ENCODE measurements at regions not wholly inside any gene's neighbourhood (a gene's known extent, or its start where the extent isn't known, plus 50 kb on each side); places are given as distances from the start of the nearest gene placed in this dataset.

DNA sequence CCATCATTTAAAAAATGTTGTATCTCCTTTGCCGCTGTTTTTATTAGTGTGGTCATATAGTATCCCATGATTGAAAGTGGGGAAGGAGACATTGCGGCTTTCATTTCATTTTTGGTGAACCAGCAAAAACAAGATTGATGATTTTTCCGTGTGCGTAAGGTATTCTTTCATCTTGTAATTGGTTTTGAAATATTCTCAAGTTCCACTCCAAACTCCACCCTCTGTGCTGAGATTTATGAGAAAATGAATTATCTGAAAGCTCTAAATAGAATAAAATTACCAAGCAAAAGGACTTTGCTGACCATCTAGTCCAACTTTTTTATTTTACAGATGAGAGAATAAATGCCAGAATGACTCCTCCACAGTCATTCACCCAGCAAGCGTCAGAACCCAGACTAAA lies 103.1 kb upstream of the MPDZ start:
- TF ChIP-seq, protein P1, sequence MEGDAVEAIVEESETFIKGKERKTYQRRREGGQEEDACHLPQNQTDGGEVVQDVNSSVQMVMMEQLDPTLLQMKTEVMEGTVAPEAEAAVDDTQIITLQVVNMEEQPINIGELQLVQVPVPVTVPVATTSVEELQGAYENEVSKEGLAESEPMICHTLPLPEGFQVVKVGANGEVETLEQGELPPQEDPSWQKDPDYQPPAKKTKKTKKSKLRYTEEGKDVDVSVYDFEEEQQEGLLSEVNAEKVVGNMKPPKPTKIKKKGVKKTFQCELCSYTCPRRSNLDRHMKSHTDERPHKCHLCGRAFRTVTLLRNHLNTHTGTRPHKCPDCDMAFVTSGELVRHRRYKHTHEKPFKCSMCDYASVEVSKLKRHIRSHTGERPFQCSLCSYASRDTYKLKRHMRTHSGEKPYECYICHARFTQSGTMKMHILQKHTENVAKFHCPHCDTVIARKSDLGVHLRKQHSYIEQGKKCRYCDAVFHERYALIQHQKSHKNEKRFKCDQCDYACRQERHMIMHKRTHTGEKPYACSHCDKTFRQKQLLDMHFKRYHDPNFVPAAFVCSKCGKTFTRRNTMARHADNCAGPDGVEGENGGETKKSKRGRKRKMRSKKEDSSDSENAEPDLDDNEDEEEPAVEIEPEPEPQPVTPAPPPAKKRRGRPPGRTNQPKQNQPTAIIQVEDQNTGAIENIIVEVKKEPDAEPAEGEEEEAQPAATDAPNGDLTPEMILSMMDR (IDR thresholded peaks at IDR 0.05) = no peak
- no peak for TF ChIP-seq EZH2 (IDR thresholded peaks at IDR 0.05; ENCODE audit: borderline replicate concordance, insufficient read depth, low read depth, low read length, poor library complexity, severe bottlenecking)

All from B cell (primary cell).